ENCODE measurements at regions not wholly inside any gene's neighbourhood (a gene's known extent, or its start where the extent isn't known, plus 50 kb on each side); places are given as distances from the start of the nearest gene placed in this dataset.

GRCh38 chr14:29444805-29445204 lies 482.8 kb downstream of the PRKD1 start:
- H3K27ac ChIP-seq (ENCODE audit: low read depth, low read length): no peak overlapping the region
- no peaks in the 10 kb centered on the region for H4K20me1 ChIP-seq (ENCODE audit: insufficient read depth, low read length)
- no peaks in the 10 kb centered on the region for H3K27me3 ChIP-seq (ENCODE audit: insufficient read depth, low read length)
- TF ChIP-seq CTCF (IDR thresholded peaks at IDR 0.05; ENCODE audit: extremely low read depth, low read depth, low read length): no peak
- peaks cover 5% of the 10 kb centered on the region for H3K4me1 ChIP-seq (ENCODE audit: insufficient read depth, low read length)
- no peak overlapping the region for H3K4me3 ChIP-seq (ENCODE audit: insufficient read depth, low read length)
- no peaks in the 10 kb centered on the region for H3K79me2 ChIP-seq (ENCODE audit: insufficient read depth, low read length)
- no peaks in the 10 kb centered on the region for H3K9me3 ChIP-seq (ENCODE audit: low read depth, low read length)
- no peak for DNase-seq (ENCODE audit: insufficient read length, low spot score, missing footprints)
- H3K4me2 ChIP-seq (ENCODE audit: insufficient read depth, low read length): no peak overlapping the region
- H2AFZ ChIP-seq (ENCODE audit: low read length): no peak overlapping the region
- no peaks in the 10 kb centered on the region for H3K36me3 ChIP-seq (ENCODE audit: insufficient read depth, low read length)

- Histone ChIP-seq H3K4me3 (ENCODE audit: insufficient read depth, low read length) (no peak overlapping the region), H2AFZ (ENCODE audit: low read length) (no peak overlapping the region), H3K79me2 (ENCODE audit: insufficient read depth, low read length) (no peaks in the 10 kb centered on the region), H3K9me3 (ENCODE audit: low read depth, low read length) (no peaks in the 10 kb centered on the region), H3K27ac (ENCODE audit: low read depth, low read length) (no peak overlapping the region), H3K4me2 (ENCODE audit: insufficient read depth, low read length) (no peak overlapping the region), H3K4me1 (ENCODE audit: insufficient read depth, low read length) (peaks cover 5% of the 10 kb centered on the region), H3K27me3 (ENCODE audit: insufficient read depth, low read length) (no peaks in the 10 kb centered on the region), H4K20me1 (ENCODE audit: insufficient read depth, low read length) (no peaks in the 10 kb centered on the region), H3K36me3 (ENCODE audit: insufficient read depth, low read length) (no peaks in the 10 kb centered on the region)
- TF ChIP-seq CTCF (IDR thresholded peaks at IDR 0.05; ENCODE audit: extremely low read depth, low read depth, low read length): no peak
- no peak for DNase-seq (ENCODE audit: insufficient read length, low spot score, missing footprints)
Observed at GRCh38 chr14:29446971-29447370, 480.7 kb downstream of the PRKD1 start.

- Histone ChIP-seq H3K27me3 (ENCODE audit: insufficient read depth, low read length) (no peaks in the 10 kb centered on the region), H3K4me1 (ENCODE audit: insufficient read depth, low read length) (no peaks in the 10 kb centered on the region), H3K79me2 (ENCODE audit: insufficient read depth, low read length) (no peaks in the 10 kb centered on the region), H3K4me3 (ENCODE audit: insufficient read depth, low read length) (no peak overlapping the region), H3K27ac (ENCODE audit: low read depth, low read length) (no peak overlapping the region), H3K36me3 (ENCODE audit: insufficient read depth, low read length) (no peaks in the 10 kb centered on the region), H4K20me1 (ENCODE audit: insufficient read depth, low read length) (no peaks in the 10 kb centered on the region), H2AFZ (ENCODE audit: low read length) (no peak overlapping the region), H3K9me3 (ENCODE audit: low read depth, low read length) (no peaks in the 10 kb centered on the region), H3K4me2 (ENCODE audit: insufficient read depth, low read length) (no peak overlapping the region)
- no peak for DNase-seq (ENCODE audit: insufficient read length, low spot score, missing footprints)
- TF ChIP-seq CTCF (IDR thresholded peaks at IDR 0.05; ENCODE audit: extremely low read depth, low read depth, low read length): no peak
Observed at GRCh38 chr14:29451941-29452340, 475.7 kb downstream of the PRKD1 start.

- H4K20me1 ChIP-seq (ENCODE audit: insufficient read depth, low read length): no peaks in the 10 kb centered on the region
- H3K27ac ChIP-seq (ENCODE audit: low read depth, low read length): no peak overlapping the region
- H3K36me3 ChIP-seq (ENCODE audit: insufficient read depth, low read length): no peaks in the 10 kb centered on the region
- H3K27me3 ChIP-seq (ENCODE audit: insufficient read depth, low read length): no peaks in the 10 kb centered on the region
- H2AFZ ChIP-seq (ENCODE audit: low read length): no peak overlapping the region
- no peaks in the 10 kb centered on the region for H3K4me1 ChIP-seq (ENCODE audit: insufficient read depth, low read length)
- no peaks in the 10 kb centered on the region for H3K9me3 ChIP-seq (ENCODE audit: low read depth, low read length)
- no peak overlapping the region for H3K4me2 ChIP-seq (ENCODE audit: insufficient read depth, low read length)
- no peak overlapping the region for H3K4me3 ChIP-seq (ENCODE audit: insufficient read depth, low read length)
- no peaks in the 10 kb centered on the region for H3K79me2 ChIP-seq (ENCODE audit: insufficient read depth, low read length)
- TF ChIP-seq CTCF (IDR thresholded peaks at IDR 0.05; ENCODE audit: extremely low read depth, low read depth, low read length): no peak
- no peak for DNase-seq (ENCODE audit: insufficient read length, low spot score, missing footprints)
Observed at GRCh38 chr14:29453045-29453444, 474.6 kb downstream of the PRKD1 start.
